Testis (tissue), 2 donors: ENCODE measurements at regions not wholly inside any gene's neighbourhood (a gene's known extent, or its start where the extent isn't known, plus 50 kb on each side); places are given as distances from the start of the nearest gene placed in this dataset.

Experiments
- DNase-seq: peaks from one replicate; pipeline ENCODE4 v3.0.0-alpha.2; 2019
- H3K27ac ChIP-seq, 2 donors: fragments of 200-600 bp; sonication (generic); one replicate each; pipeline ENCODE4 v1.5.1; 2019
- H3K27me3 ChIP-seq: fragments of 200-600 bp; sonication (generic); one replicate; pipeline ENCODE4 v1.5.1; 2019
- H3K36me3 ChIP-seq: fragments of 200-600 bp; sonication (generic); one replicate; pipeline ENCODE4 v1.5.1; 2017; ENCODE audit warnings: low read depth; ENCODE audit errors: missing control alignments
- H3K4me1 ChIP-seq: fragments of 200-600 bp; sonication (generic); one replicate; pipeline ENCODE4 v1.5.1; 2019
- H3K4me3 ChIP-seq, 2 donors: fragments of 200-600 bp; sonication (generic); one replicate each; pipeline ENCODE4 v1.5.1; 2017 to 2019
- H3K9me3 ChIP-seq: fragments of 200-600 bp; sonication (generic); one replicate; pipeline ENCODE4 v1.5.1; 2017
- POLR2A ChIP-seq: fragments of 450-650 bp; IDR thresholded peaks from one replicate; pipeline ENCODE4 v1.6.1; 2017; ENCODE audit warnings: antibody characterized with exemption, mild to moderate bottlenecking, moderate library complexity
- WGBS, 2 donors: methylation state at CpG; one replicate each; pipeline ENCODE4 v1.1.5; 2018; 5-methylcytosine and 5-hydroxymethylcytosine counted together
- intact Hi-C: fragments of 100-400 bp; cut with DNase I; formaldehyde crosslinking; loops from one replicate; pipeline ENCODE4 v1.15.1; 2023; ENCODE audit warnings: low total_unique reads
- TF ChIP-seq, protein P1 (sequence below), 3 experiments: fragments of 450-650 bp in 2 of 3; fragments of 200-600 bp in 1 of 3; sonication (generic) in 1 of 3; IDR thresholded peaks; one replicate each; pipeline ENCODE4 v1.5.1; 2016 to 2019; ENCODE audit warnings: antibody characterized with exemption in 3 of 3, mild to moderate bottlenecking in 2 of 3, moderate library complexity in 1 of 3

DNA sequence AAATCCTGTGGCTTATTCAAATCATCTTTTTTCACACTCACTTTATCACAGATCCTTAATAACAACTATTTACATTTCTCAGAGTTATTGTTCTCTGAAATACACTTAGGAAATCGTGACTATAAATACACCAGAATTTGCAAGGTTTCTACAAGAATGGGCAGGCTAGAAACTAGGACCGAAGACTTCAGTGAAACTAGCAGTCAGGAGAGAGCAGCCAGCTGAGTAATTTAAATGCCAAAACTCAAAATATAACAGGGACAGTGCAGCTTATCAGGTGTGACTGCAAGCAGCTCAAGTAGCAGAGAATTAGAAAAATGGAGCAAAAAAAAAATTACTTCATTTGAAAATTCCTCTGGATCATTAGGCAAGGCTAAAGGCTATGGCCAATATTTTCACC, 719.3 kb upstream of the ZNF608 start:
- intact Hi-C loops = no loop called here
- WGBS, 2 donors = 69 to 74% methylated on average over 2 of the region's 2 CpGs

DNA sequence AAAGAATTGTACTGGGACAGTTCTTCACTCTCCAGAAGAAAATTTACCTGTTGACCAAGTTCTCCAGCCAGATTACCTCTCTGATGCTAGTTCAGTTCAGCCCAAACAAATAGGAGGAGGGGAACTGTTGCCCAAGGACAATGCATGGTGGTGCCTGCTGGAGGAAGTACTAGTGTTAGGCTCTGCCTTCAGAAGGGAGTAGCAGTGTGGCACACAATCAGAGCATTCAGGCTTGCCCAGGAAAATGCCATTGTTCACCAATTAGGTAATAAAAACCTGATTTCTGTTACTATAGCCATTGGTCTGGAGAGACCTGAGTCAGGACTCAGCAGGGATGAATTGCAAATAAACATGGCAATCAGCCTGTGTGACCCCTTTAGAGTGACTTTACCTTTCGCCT, 720.8 kb upstream of the ZNF608 start:
- TF ChIP-seq, protein P1, sequence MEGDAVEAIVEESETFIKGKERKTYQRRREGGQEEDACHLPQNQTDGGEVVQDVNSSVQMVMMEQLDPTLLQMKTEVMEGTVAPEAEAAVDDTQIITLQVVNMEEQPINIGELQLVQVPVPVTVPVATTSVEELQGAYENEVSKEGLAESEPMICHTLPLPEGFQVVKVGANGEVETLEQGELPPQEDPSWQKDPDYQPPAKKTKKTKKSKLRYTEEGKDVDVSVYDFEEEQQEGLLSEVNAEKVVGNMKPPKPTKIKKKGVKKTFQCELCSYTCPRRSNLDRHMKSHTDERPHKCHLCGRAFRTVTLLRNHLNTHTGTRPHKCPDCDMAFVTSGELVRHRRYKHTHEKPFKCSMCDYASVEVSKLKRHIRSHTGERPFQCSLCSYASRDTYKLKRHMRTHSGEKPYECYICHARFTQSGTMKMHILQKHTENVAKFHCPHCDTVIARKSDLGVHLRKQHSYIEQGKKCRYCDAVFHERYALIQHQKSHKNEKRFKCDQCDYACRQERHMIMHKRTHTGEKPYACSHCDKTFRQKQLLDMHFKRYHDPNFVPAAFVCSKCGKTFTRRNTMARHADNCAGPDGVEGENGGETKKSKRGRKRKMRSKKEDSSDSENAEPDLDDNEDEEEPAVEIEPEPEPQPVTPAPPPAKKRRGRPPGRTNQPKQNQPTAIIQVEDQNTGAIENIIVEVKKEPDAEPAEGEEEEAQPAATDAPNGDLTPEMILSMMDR (IDR thresholded peaks at IDR 0.05) = no peak
- TF ChIP-seq POLR2A = no peak
- Histone ChIP-seq H3K27ac (no peak overlapping the region), H3K4me1 (no peaks in the 10 kb centered on the region), H3K9me3 (no peaks in the 10 kb centered on the region), H3K4me3 (no peak overlapping the region), H3K27me3 (no peaks in the 10 kb centered on the region), H3K36me3 (no peaks in the 10 kb centered on the region)
- no peak for DNase-seq
- WGBS, 2 donors = 94 to 97% methylated on average over 1 of the region's 1 CpG
- intact Hi-C loops = no loop called here

More for the DNA sequence above, 719.3 kb upstream of the ZNF608 start:
- TF ChIP-seq, protein P1 (IDR thresholded peaks at IDR 0.05) = no peak
- no peak for TF ChIP-seq POLR2A
- Histone ChIP-seq H3K9me3 (no peaks in the 10 kb centered on the region), H3K4me1 (no peaks in the 10 kb centered on the region), H3K36me3 (no peaks in the 10 kb centered on the region), H3K27ac (no peak overlapping the region), H3K4me3 (no peak overlapping the region), H3K27me3 (no peaks in the 10 kb centered on the region)
- DNase-seq = no peak

- no peaks in the 10 kb centered on the region for H3K4me1 ChIP-seq
- intact Hi-C loops = no loop called here
- no peaks in the 10 kb centered on the region for H3K36me3 ChIP-seq
- no peak overlapping the region for H3K4me3 ChIP-seq
- H3K9me3 ChIP-seq = no peaks in the 10 kb centered on the region
- H3K27ac ChIP-seq = no peak overlapping the region
- no peak for TF ChIP-seq POLR2A
- TF ChIP-seq, protein P1 (IDR thresholded peaks at IDR 0.05) = no peak
- H3K27me3 ChIP-seq = no peaks in the 10 kb centered on the region
- no peak for DNase-seq
- WGBS, 2 donors = 84 to 88% methylated on average over 2 of the region's 2 CpGs
These were observed 724.0 kb upstream of the ZNF608 start for GRCh38 chr5:125470280-125470902.

DNA sequence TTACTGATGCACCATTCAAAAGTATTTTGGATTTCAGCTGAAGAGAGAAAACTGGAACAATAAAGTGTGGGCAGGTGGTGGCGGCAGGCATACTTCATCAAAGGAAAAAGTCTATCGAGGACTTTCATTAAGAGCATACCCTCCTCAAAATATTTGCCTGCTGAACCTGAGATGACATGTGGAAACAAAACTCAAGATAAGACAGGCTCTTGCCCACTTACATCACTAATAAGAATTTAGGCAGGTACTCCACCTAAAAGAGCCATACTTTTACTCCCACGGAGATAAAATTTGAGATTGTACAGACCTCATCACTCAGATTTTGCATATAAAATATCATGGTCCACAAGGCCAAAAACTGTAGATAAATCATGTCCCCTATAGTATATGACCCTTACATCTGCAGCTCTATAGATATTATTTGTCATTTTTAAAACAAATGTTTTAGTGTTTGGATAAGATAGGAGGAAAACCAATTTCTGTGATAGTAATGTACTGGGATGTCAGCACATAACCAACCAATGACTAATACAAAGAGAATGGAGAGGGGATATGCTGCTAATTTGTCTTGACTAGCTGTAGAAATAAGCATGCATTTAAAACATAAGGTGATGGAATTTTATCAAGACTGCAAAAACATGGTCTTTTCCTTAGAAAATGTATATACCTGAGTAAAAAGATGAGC, 730.6 kb upstream of the ZNF608 start:
- Histone ChIP-seq H3K27me3 (no peaks in the 10 kb centered on the region), H3K4me1 (no peaks in the 10 kb centered on the region), H3K4me3 (no peak overlapping the region), H3K27ac (no peak overlapping the region), H3K36me3 (no peaks in the 10 kb centered on the region), H3K9me3 (no peaks in the 10 kb centered on the region)
- intact Hi-C loops = no loop called here
- TF ChIP-seq, protein P1 (IDR thresholded peaks at IDR 0.05) = no peak
- TF ChIP-seq POLR2A = no peak
- WGBS, 2 donors = 64 to 79% methylated on average over 3 of the region's 3 CpGs
- no peak for DNase-seq

DNA sequence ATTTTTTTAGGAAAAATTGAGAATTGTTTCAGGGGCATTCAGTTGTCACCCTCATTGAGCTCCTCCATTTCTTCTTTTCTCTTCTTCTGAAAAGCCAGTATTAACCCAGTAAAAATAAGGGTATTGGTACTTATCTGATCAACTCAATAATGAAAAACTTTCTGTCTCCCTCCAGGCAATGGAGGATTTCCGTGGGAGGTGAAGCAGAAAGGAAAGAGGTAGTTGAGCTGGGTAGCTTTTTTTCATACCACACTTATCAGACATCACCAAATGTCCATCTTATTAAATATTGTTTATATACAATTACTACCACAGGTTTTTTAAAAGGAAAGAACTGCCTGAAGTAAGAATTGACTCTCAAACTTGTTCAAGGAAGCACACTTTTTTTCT, 731.1 kb upstream of the ZNF608 start:
- Histone ChIP-seq H3K9me3 (no peaks in the 10 kb centered on the region), H3K27ac (no peak overlapping the region), H3K4me1 (no peaks in the 10 kb centered on the region), H3K36me3 (no peaks in the 10 kb centered on the region), H3K4me3 (no peak overlapping the region), H3K27me3 (no peaks in the 10 kb centered on the region)
- 92 to 93% methylated on average over 1 of the region's 1 CpG for WGBS, 2 donors
- DNase-seq = no peak
- intact Hi-C loops = no loop called here
- TF ChIP-seq, protein P1 (IDR thresholded peaks at IDR 0.05) = no peak
